Jurkat, Clone E6-1 (cell line): ENCODE measurements at regions not wholly inside any gene's neighbourhood (a gene's known extent, or its start where the extent isn't known, plus 50 kb on each side); places are given as distances from the start of the nearest gene placed in this dataset.
"Not testable (repeated sequence)": the region's sequence is repeated elsewhere in the genome, so short reads cannot be mapped to it uniquely, and the experiment has no call there.

Source experiments
- DNase-seq: peaks from one replicate; pipeline ENCODE4 v3.0.0-alpha.2; 2011; ENCODE audit warnings: low read depth, low spot score
- H3K4me3 ChIP-seq: 2 replicates; pipeline ENCODE4 v1.5.1; 2011; ENCODE audit warnings: mild to moderate bottlenecking, low read length, control low read depth, moderate library complexity

- H3K4me3 ChIP-seq, result no peak overlapping the region
- DNase-seq, result no peak
Observed at GRCh38 chr5:158265931-158266700, 407.2 kb upstream of the CLINT1 start.

DNA sequence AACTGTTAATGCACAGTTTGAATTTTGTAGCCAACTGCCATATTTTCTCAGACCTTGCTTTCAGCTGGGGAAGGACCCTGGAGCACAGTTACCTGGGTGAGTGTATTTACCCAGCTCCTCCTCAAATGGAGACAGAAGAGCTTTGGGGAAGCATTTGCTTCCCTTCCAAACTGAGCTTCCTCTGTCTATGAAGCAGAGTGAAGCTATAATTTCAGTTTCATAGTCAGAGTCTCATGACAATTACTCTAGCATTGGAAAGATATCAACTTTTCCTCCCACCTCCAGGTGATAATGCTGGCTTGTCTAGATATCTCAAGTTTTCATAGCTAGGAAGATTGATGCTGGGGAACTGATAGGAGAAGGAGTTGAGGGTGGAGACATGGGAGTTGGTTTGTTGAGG is 406.4 kb upstream of the CLINT1 start:
- no peak overlapping the region for H3K4me3 ChIP-seq
- no peak for DNase-seq

- no peak overlapping the region for H3K4me3 ChIP-seq
- no peak for DNase-seq
Observed at GRCh38 chr5:158264264-158264663, 405.3 kb upstream of the CLINT1 start.

GRCh38 chr5:158261674-158262367 is 402.9 kb upstream of the CLINT1 start:
- DNase-seq, result no peak
- H3K4me3 ChIP-seq, result no peak overlapping the region

- DNase-seq, result no peak
- H3K4me3 ChIP-seq, result no peak overlapping the region
Observed at GRCh38 chr5:158256096-158256495, 397.2 kb upstream of the CLINT1 start.

- H3K4me3 ChIP-seq, result no peak overlapping the region
- no peak for DNase-seq
Observed at GRCh38 chr5:158255609-158256008, 396.7 kb upstream of the CLINT1 start.

GRCh38 chr5:158246661-158247060 is 387.7 kb upstream of the CLINT1 start:
- DNase-seq, result no peak

GRCh38 chr5:158245513-158245912 is 386.6 kb upstream of the CLINT1 start:
- DNase-seq, result no peak
- H3K4me3 ChIP-seq, result no peak overlapping the region

More at GRCh38 chr5:158246661-158247060, 387.7 kb upstream of the CLINT1 start:
- H3K4me3 ChIP-seq, result no peak overlapping the region

DNA sequence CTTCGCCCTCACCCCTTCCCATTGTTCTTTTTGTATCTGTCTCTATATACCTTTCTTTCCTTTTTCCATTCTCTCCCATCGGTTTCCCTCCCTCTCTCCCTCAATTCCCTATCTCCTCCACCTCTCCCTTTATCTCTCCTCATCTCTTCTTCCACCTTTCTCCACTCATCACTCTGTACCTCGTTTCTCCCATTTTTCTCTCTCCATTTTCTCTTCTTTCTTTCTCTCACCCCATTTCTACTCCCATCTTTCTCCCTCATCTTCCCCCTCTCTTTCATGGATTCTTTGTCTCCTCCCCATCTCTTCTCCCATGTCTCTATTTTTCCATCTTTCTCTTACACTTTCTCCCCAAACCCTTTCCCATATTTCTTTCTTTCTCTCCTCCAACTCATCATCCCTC is 385.9 kb upstream of the CLINT1 start:
- DNase-seq, result no peak
- no peak overlapping the region for H3K4me3 ChIP-seq

- DNase-seq, result no peak
- H3K4me3 ChIP-seq, result no peak overlapping the region
Observed at GRCh38 chr5:158236511-158237335, 377.8 kb upstream of the CLINT1 start.

DNA sequence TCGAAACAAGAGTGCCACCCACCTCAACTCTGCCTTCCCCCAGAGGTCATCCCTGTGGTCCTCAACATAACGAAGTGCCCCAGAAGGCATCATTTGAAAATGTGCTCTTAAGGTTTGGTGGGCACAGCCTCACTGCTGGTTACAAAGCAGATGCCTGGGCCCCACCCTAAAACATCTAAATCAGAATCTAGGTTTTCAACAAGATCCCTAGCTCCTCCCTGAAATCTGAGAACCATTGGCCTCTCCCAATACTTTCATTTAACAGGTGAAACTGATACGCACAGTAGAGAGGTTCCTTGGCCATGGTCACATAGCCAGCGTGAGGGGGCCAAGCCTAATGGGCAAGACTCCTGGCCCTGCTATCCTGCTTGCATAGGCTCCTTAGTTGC is 376.2 kb upstream of the CLINT1 start:
- no peak for DNase-seq
- H3K4me3 ChIP-seq, result no peak overlapping the region

GRCh38 chr5:158234323-158235158 is 375.6 kb upstream of the CLINT1 start:
- no peak overlapping the region for H3K4me3 ChIP-seq
- peak; percentile 46 for DNase-seq

DNA sequence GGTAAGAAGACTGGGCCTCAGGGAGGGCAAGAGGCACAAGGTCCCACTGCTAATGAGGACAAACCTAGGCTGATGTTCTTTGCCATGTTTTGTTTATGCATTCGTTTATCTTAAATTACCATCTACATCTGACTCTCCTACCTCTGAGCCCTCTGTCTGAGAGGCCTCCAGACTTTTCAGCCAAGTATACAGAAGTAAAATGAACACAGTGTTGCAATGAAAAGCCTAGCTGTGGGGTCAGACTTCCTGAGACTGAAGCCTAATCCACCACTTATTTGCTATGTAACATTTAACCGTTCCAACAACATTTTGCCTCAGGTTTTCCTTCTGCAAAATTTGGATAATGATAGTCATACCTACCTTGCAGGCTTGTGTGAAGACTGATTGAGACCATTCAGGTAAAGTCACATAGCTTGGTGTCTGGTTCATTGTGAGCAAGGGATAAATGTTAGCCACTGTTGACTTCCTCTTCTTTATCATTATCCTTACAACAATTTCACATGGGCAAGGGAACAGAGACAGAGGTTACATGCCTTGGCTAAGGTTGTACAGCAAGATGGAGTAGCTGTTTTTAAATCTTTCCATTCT is 374.9 kb upstream of the CLINT1 start:
- no peak for DNase-seq
- H3K4me3 ChIP-seq, result no peak overlapping the region

- not testable (repeated sequence) for H3K4me3 ChIP-seq, DNase-seq
Observed at GRCh38 chr5:158227314-158227713, 368.4 kb upstream of the CLINT1 start.

GRCh38 chr5:158226496-158226895 is 367.6 kb upstream of the CLINT1 start:
- DNase-seq, result no peak
- no peak overlapping the region for H3K4me3 ChIP-seq

DNA sequence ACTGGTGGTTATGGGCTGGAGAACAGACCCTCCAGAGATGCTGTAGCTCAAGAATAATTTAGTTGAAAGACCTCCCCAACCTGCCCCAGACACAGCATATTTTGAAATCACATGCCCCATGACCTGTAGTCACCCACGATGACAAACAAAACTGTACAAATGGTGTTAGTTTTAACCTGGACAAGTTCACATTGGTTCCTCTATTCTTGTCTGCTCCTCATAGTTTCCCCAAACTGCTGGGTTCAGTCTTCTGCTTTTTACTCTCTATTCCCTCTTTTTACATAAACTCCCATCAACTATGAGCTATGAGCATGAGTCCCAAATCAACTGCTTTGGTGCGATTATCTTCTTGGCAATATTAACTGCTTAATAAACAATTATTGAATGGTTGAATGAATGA is 365.3 kb upstream of the CLINT1 start:
- H3K4me3 ChIP-seq, result no peak overlapping the region
- DNase-seq, result no peak

- DNase-seq, result no peak
- no peak overlapping the region for H3K4me3 ChIP-seq
Observed at GRCh38 chr5:158223054-158223600, 364.2 kb upstream of the CLINT1 start.

- H3K4me3 ChIP-seq, result no peak overlapping the region
- DNase-seq, result no peak
Observed at GRCh38 chr5:158212917-158213316, 354.0 kb upstream of the CLINT1 start.
